Endodermal cell (in vitro differentiated cells): ENCODE measurements at regions not wholly inside any gene's neighbourhood (a gene's known extent, or its start where the extent isn't known, plus 50 kb on each side); places are given as distances from the start of the nearest gene placed in this dataset.

Source experiments
- DNase-seq: peaks from one replicate; pipeline ENCODE4 v3.0.0-alpha.2; 2017
- H3K27ac ChIP-seq: 2 replicates; pipeline ENCODE4 v1.5.1; 2013; ENCODE audit warnings: mild to moderate bottlenecking, low read depth, low read length, moderate library complexity
- H3K27me3 ChIP-seq: 2 replicates; pipeline ENCODE4 v1.6.1; 2013; ENCODE audit warnings: mild to moderate bottlenecking, low read length, moderate library complexity; ENCODE audit not compliant: insufficient read depth, control insufficient read depth, poor library complexity, severe bottlenecking
- H3K36me3 ChIP-seq: 2 replicates; pipeline ENCODE4 v1.7.0; 2013; ENCODE audit warnings: mild to moderate bottlenecking, low read length, moderate library complexity; ENCODE audit not compliant: control insufficient read depth, insufficient read depth
- H3K4me1 ChIP-seq: one replicate; pipeline ENCODE4 v1.7.0; 2013; ENCODE audit warnings: low read length; ENCODE audit not compliant: control insufficient read depth, insufficient read depth
- H3K4me3 ChIP-seq: 2 replicates; pipeline ENCODE4 v1.5.1; 2013; ENCODE audit warnings: mild to moderate bottlenecking, low read length, moderate library complexity
- H3K9ac ChIP-seq: 2 replicates; pipeline ENCODE4 v1.6.1; 2013; ENCODE audit warnings: mild to moderate bottlenecking, low read length, moderate library complexity; ENCODE audit not compliant: poor library complexity, severe bottlenecking; ENCODE audit errors: extremely low read depth
- H3K9me3 ChIP-seq: 2 replicates; pipeline ENCODE4 v1.6.1; 2013; ENCODE audit warnings: mild to moderate bottlenecking, low read length, moderate library complexity; ENCODE audit not compliant: control insufficient read depth
- H3K27ac Mint-ChIP-seq: 2 replicates; pipeline ENCODE4 v1.8.0; 2020; ENCODE audit warnings: mixed read lengths
- H3K27me3 Mint-ChIP-seq: 2 replicates; pipeline ENCODE4 v1.8.0; 2021; ENCODE audit warnings: mild to moderate bottlenecking, mixed read lengths; ENCODE audit not compliant: insufficient read depth
- H3K36me3 Mint-ChIP-seq: 2 replicates; pipeline ENCODE4 v1.8.0; 2020; ENCODE audit warnings: low read depth, mixed read lengths
- H3K4me1 Mint-ChIP-seq: 2 replicates; pipeline ENCODE4 v1.8.0; 2020; ENCODE audit warnings: mixed read lengths
- H3K4me3 Mint-ChIP-seq: 2 replicates; pipeline ENCODE4 v1.8.0; 2020; ENCODE audit warnings: mild to moderate bottlenecking, moderate library complexity, mixed read lengths
- H3K9me3 Mint-ChIP-seq: 2 replicates; pipeline ENCODE4 v1.8.0; 2020; ENCODE audit warnings: mild to moderate bottlenecking, mixed read lengths
- WGBS, 2 experiments: methylation state at CpG; one replicate each; pipeline versions ENCODE4 v1.1.5 to v1.1.7; 2013; ENCODE audit warnings: missing lambda C conversion rate in 2 of 2, mixed read lengths in 1 of 2; ENCODE audit not compliant: insufficient coverage in 1 of 2, insufficient read length in 1 of 2; 5-methylcytosine and 5-hydroxymethylcytosine counted together
- TF ChIP-seq, protein P1 (sequence below): fragments of 200-600 bp; sonication (generic); conservative IDR thresholded peaks from 2 replicates; pipeline ENCODE4 v1.5.0; 2021; ENCODE audit warnings: antibody characterized with exemption, mild to moderate bottlenecking

- no peak overlapping the region for H3K4me3 Mint-ChIP-seq
- Histone ChIP-seq H3K27ac (peak overlapping the region; percentile 50), H3K4me3 (no peak overlapping the region), H3K9ac (no peak overlapping the region), H3K9me3 (no peaks in the 10 kb centered on the region), H3K27me3 (peaks cover 7% of the 10 kb centered on the region), H3K36me3 (no peaks in the 10 kb centered on the region), H3K4me1 (peaks cover 28% of the 10 kb centered on the region)
- WGBS, 2 experiments: 60 to 76% methylated on average over 1 to 5 of the region's 5 CpGs
- H3K27me3 Mint-ChIP-seq: peaks cover 13% of the 10 kb centered on the region
- TF ChIP-seq, protein P1, sequence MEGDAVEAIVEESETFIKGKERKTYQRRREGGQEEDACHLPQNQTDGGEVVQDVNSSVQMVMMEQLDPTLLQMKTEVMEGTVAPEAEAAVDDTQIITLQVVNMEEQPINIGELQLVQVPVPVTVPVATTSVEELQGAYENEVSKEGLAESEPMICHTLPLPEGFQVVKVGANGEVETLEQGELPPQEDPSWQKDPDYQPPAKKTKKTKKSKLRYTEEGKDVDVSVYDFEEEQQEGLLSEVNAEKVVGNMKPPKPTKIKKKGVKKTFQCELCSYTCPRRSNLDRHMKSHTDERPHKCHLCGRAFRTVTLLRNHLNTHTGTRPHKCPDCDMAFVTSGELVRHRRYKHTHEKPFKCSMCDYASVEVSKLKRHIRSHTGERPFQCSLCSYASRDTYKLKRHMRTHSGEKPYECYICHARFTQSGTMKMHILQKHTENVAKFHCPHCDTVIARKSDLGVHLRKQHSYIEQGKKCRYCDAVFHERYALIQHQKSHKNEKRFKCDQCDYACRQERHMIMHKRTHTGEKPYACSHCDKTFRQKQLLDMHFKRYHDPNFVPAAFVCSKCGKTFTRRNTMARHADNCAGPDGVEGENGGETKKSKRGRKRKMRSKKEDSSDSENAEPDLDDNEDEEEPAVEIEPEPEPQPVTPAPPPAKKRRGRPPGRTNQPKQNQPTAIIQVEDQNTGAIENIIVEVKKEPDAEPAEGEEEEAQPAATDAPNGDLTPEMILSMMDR: no peak
- H3K9me3 Mint-ChIP-seq: no peaks in the 10 kb centered on the region
- H3K27ac Mint-ChIP-seq: no peak overlapping the region
- H3K4me1 Mint-ChIP-seq: peaks cover 42% of the 10 kb centered on the region
- no peak for DNase-seq
- H3K36me3 Mint-ChIP-seq: no peaks in the 10 kb centered on the region
Measured at GRCh38 chr11:129291546-129291945, 84.1 kb upstream of the BARX2 start.

GRCh38 chr11:129290966-129291365, 84.7 kb upstream of the BARX2 start:
- Histone ChIP-seq H3K27me3 (peaks cover 7% of the 10 kb centered on the region), H3K4me1 (peaks cover 25% of the 10 kb centered on the region), H3K27ac (peak overlapping the region; percentile 50), H3K36me3 (no peaks in the 10 kb centered on the region), H3K9me3 (no peaks in the 10 kb centered on the region), H3K9ac (no peak overlapping the region), H3K4me3 (no peak overlapping the region)
- TF ChIP-seq, protein P1: no peak
- Mint-ChIP-seq H3K9me3 (no peaks in the 10 kb centered on the region), H3K27me3 (peaks cover 10% of the 10 kb centered on the region), H3K4me3 (no peak overlapping the region), H3K4me1 (peaks cover 42% of the 10 kb centered on the region), H3K36me3 (no peaks in the 10 kb centered on the region), H3K27ac (no peak overlapping the region)
- WGBS, 2 experiments: 68 to 88% methylated on average over 4 to 7 of the region's 7 CpGs
- DNase-seq: no peak

DNA sequence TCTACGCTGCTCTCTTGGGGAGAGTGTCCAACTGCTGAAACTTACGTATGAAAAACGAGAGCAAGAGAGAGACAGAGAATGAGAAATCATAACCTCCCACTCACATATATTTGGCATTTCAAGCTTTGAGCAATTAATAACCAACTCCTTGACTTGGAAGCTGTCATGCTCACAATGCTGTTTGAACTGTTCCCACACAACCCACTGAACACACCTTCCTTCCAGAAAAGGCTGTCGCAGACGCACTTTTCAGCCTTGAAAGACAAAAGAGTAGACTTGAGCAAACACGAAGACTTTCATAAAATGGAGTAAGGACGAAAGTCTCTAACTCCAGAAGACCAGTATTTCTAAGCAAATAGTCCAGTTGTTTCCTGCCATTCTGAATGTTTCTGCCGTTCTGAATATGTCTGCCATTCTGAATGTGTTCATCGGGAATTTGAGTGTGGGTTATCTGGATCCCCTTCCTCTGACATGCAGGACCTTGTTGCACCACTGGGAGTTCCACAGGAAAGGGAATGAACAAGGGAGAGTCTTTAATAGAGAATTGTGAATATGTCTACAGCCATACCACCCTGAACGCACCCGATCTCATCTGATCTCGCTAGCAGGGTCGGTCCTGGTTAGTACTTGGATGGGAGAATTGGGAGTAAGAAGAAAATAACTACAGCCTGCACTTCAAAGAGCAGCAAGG, 86.2 kb upstream of the BARX2 start:
- 94 to 98% methylated on average over 10 to 13 of the region's 13 CpGs for WGBS, 2 experiments
- H3K27ac Mint-ChIP-seq: no peak overlapping the region

More for the DNA sequence above, 86.2 kb upstream of the BARX2 start:
- no peak overlapping the region for H3K4me3 Mint-ChIP-seq
- H3K9me3 Mint-ChIP-seq: no peaks in the 10 kb centered on the region
- H3K4me1 ChIP-seq: peaks cover 23% of the 10 kb centered on the region
- no peaks in the 10 kb centered on the region for H3K9me3 ChIP-seq
- no peaks in the 10 kb centered on the region for H3K36me3 ChIP-seq
- H3K4me1 Mint-ChIP-seq: peaks cover 42% of the 10 kb centered on the region
- H3K4me3 ChIP-seq: no peak overlapping the region
- no peaks in the 10 kb centered on the region for H3K36me3 Mint-ChIP-seq
- TF ChIP-seq, protein P1: peak; percentile 63
- DNase-seq: no peak
- no peaks in the 10 kb centered on the region for H3K27me3 ChIP-seq
- H3K9ac ChIP-seq: no peak overlapping the region
- no peak overlapping the region for H3K27ac ChIP-seq
- peaks cover 2% of the 10 kb centered on the region for H3K27me3 Mint-ChIP-seq
